WTC11 (cell line): ENCODE measurements at regions not wholly inside any gene's neighbourhood (a gene's known extent, or its start where the extent isn't known, plus 50 kb on each side); places are given as distances from the start of the nearest gene placed in this dataset.

Experiments used
- ATAC-seq: fragments of 200-7000 bp; cut with Tn5 transposase; 2 replicates; pipeline ENCODE4 v1.10.0; 2021; ENCODE audit warnings: mild to moderate bottlenecking, moderate library complexity
- CTCF ChIA-PET: fragments of 300-600 bp; sonication (Branson Sonifier 250); formaldehyde crosslinking; loops from one replicate; lab custom pipeline; 2021; ENCODE audit warnings: antibody characterized with exemption; lab: Charles Lee
- POLR2A ChIA-PET: fragments of 350-600 bp; sonication (Branson Sonifier 250); formaldehyde crosslinking; loops from one replicate; lab custom pipeline; 2021; ENCODE audit warnings: antibody characterized with exemption; lab: Charles Lee
- DNase-seq: peaks from one replicate; pipeline ENCODE4 v3.0.0; 2021; ENCODE audit warnings: low spot score
- H3K27ac Mint-ChIP-seq: 2 replicates; pipeline ENCODE4 v1.8.0; 2021; ENCODE audit warnings: mixed read lengths
- H3K27me3 Mint-ChIP-seq: 2 replicates; pipeline ENCODE4 v1.8.0; 2021; ENCODE audit warnings: low read depth, mild to moderate bottlenecking, moderate library complexity, mixed read lengths
- H3K36me3 Mint-ChIP-seq: 2 replicates; pipeline ENCODE4 v1.8.0; 2021; ENCODE audit warnings: mixed read lengths
- H3K4me1 Mint-ChIP-seq: 2 replicates; pipeline ENCODE4 v1.8.0; 2022; ENCODE audit warnings: mixed read lengths
- H3K4me3 Mint-ChIP-seq: 2 replicates; pipeline ENCODE4 v1.8.0; 2021; ENCODE audit warnings: mild to moderate bottlenecking, moderate library complexity, mixed read lengths
- H3K9me3 Mint-ChIP-seq: 2 replicates; pipeline ENCODE4 v1.8.0; 2021; ENCODE audit warnings: mixed read lengths
- ATF1 ChIP-seq: sonication (generic); formaldehyde crosslinking; IDR thresholded peaks from 2 replicates; pipeline ENCODE4 v1.8.1; 2023; ENCODE audit warnings: mild to moderate bottlenecking, moderate library complexity, missing genetic modification reagents
- E2F1 ChIP-seq: sonication (generic); formaldehyde crosslinking; IDR thresholded peaks from 2 replicates; pipeline ENCODE4 v1.8.0; 2022; ENCODE audit warnings: mild to moderate bottlenecking, missing genetic modification reagents
- E2F4 ChIP-seq: sonication (generic); formaldehyde crosslinking; IDR thresholded peaks from 2 replicates; pipeline ENCODE4 v1.8.1; 2022; ENCODE audit warnings: low read depth, mild to moderate bottlenecking, moderate library complexity, missing genetic modification reagents, borderline replicate concordance
- ESRRA ChIP-seq: sonication (generic); formaldehyde crosslinking; IDR thresholded peaks from 2 replicates; pipeline ENCODE4 v1.8.1; 2022; ENCODE audit warnings: mild to moderate bottlenecking, missing genetic modification reagents, borderline replicate concordance
- ETV6 ChIP-seq: sonication (generic); formaldehyde crosslinking; IDR thresholded peaks from 2 replicates; pipeline ENCODE4 v1.8.1; 2022; ENCODE audit warnings: mild to moderate bottlenecking, missing genetic modification reagents
- FOXJ3 ChIP-seq: sonication (generic); formaldehyde crosslinking; IDR thresholded peaks from 2 replicates; pipeline ENCODE4 v1.9.0; 2021; ENCODE audit warnings: missing genetic modification reagents, mild to moderate bottlenecking, borderline replicate concordance
- HMGA2 ChIP-seq: fragments of 250-450 bp; sonication (Bioruptor Pico); IDR thresholded peaks from 2 replicates; pipeline ENCODE4 v1.4.0; 2021; ENCODE audit warnings: mild to moderate bottlenecking, moderate library complexity
- JUN ChIP-seq: sonication (generic); formaldehyde crosslinking; IDR thresholded peaks from 2 replicates; pipeline ENCODE4 v1.8.0; 2023; ENCODE audit warnings: mild to moderate bottlenecking, missing genetic modification reagents
- MYBL2 ChIP-seq: sonication (generic); formaldehyde crosslinking; IDR thresholded peaks from 2 replicates; pipeline ENCODE4 v1.8.1; 2023; ENCODE audit warnings: mild to moderate bottlenecking, moderate library complexity, missing genetic modification reagents
- OVOL2 ChIP-seq: fragments of 250-450 bp; sonication (Bioruptor Pico); IDR thresholded peaks from 2 replicates; pipeline ENCODE4 v1.9.0; 2021; ENCODE audit warnings: mild to moderate bottlenecking, borderline replicate concordance
- PRRX2 ChIP-seq: fragments of 250-450 bp; sonication (Bioruptor Pico); IDR thresholded peaks from 2 replicates; pipeline ENCODE4 v1.8.0; 2021; ENCODE audit warnings: mild to moderate bottlenecking
- SMAD4 ChIP-seq: sonication (generic); formaldehyde crosslinking; IDR thresholded peaks from 2 replicates; pipeline ENCODE4 v1.8.0; 2022; ENCODE audit warnings: mild to moderate bottlenecking, missing genetic modification reagents
- TP53 ChIP-seq: sonication (generic); formaldehyde crosslinking; IDR thresholded peaks from 2 replicates; pipeline ENCODE4 v1.8.1; 2023; ENCODE audit warnings: mild to moderate bottlenecking, missing genetic modification reagents
- ZNF121 ChIP-seq: sonication (generic); formaldehyde crosslinking; IDR thresholded peaks from 2 replicates; pipeline ENCODE4 v1.8.0; 2023; ENCODE audit warnings: missing genetic modification reagents
- ZNF317 ChIP-seq: sonication (generic); formaldehyde crosslinking; IDR thresholded peaks from 2 replicates; pipeline ENCODE4 v1.8.1; 2023; ENCODE audit warnings: low read depth, mild to moderate bottlenecking, moderate library complexity, missing genetic modification reagents, borderline replicate concordance
- ZNF425 ChIP-seq: fragments of 250-450 bp; sonication (Bioruptor Pico); conservative IDR thresholded peaks from 2 replicates; pipeline ENCODE4 v1.9.0; 2021; ENCODE audit warnings: mild to moderate bottlenecking
- ZNF671 ChIP-seq: fragments of 250-450 bp; sonication (Bioruptor Pico); IDR thresholded peaks from 2 replicates; pipeline ENCODE4 v1.8.0; 2021; ENCODE audit warnings: mild to moderate bottlenecking
- TF ChIP-seq, protein P1 (sequence below): sonication (generic); formaldehyde crosslinking; IDR thresholded peaks from 2 replicates; pipeline ENCODE4 v1.8.0; 2022; ENCODE audit warnings: mild to moderate bottlenecking, missing genetic modification reagents
- TF ChIP-seq, protein P2 (sequence below): sonication (generic); formaldehyde crosslinking; IDR thresholded peaks from 2 replicates; pipeline ENCODE4 v1.8.0; 2023; ENCODE audit warnings: missing genetic modification reagents, mild to moderate bottlenecking, borderline replicate concordance
- TF ChIP-seq, protein P3 (sequence below): sonication (generic); formaldehyde crosslinking; IDR thresholded peaks from 2 replicates; pipeline ENCODE4 v1.8.1; 2023; ENCODE audit warnings: mild to moderate bottlenecking, missing genetic modification reagents, moderate library complexity
- TF ChIP-seq, protein P4 (sequence below): fragments of 250-450 bp; sonication (Bioruptor Pico); IDR thresholded peaks from 2 replicates; pipeline ENCODE4 v1.8.0; 2021; ENCODE audit warnings: mild to moderate bottlenecking

GRCh38 chr2:18724371-18725145 is 135.2 kb upstream of the NT5C1B start:
- no peak for TF ChIP-seq JUN (CRISPR knock-in tag)
- TF ChIP-seq ETV6 (CRISPR knock-in tag), result no peak
- TF ChIP-seq ZNF425 (CRISPR knock-in tag), result no peak
- TF ChIP-seq, protein P1, sequence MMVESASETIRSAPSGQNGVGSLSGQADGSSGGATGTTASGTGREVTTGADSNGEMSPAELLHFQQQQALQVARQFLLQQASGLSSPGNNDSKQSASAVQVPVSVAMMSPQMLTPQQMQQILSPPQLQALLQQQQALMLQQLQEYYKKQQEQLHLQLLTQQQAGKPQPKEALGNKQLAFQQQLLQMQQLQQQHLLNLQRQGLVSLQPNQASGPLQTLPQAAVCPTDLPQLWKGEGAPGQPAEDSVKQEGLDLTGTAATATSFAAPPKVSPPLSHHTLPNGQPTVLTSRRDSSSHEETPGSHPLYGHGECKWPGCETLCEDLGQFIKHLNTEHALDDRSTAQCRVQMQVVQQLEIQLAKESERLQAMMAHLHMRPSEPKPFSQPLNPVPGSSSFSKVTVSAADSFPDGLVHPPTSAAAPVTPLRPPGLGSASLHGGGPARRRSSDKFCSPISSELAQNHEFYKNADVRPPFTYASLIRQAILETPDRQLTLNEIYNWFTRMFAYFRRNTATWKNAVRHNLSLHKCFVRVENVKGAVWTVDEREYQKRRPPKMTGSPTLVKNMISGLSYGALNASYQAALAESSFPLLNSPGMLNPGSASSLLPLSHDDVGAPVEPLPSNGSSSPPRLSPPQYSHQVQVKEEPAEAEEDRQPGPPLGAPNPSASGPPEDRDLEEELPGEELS (CRISPR knock-in tag), result no peak
- TF ChIP-seq ZNF317 (CRISPR knock-in tag), result no peak
- TF ChIP-seq FOXJ3 (CRISPR knock-in tag), result no peak
- TF ChIP-seq SMAD4, result no peak
- TF ChIP-seq ZNF121 (CRISPR knock-in tag), result no peak
- TF ChIP-seq E2F4, result no peak
- TF ChIP-seq, protein P2, sequence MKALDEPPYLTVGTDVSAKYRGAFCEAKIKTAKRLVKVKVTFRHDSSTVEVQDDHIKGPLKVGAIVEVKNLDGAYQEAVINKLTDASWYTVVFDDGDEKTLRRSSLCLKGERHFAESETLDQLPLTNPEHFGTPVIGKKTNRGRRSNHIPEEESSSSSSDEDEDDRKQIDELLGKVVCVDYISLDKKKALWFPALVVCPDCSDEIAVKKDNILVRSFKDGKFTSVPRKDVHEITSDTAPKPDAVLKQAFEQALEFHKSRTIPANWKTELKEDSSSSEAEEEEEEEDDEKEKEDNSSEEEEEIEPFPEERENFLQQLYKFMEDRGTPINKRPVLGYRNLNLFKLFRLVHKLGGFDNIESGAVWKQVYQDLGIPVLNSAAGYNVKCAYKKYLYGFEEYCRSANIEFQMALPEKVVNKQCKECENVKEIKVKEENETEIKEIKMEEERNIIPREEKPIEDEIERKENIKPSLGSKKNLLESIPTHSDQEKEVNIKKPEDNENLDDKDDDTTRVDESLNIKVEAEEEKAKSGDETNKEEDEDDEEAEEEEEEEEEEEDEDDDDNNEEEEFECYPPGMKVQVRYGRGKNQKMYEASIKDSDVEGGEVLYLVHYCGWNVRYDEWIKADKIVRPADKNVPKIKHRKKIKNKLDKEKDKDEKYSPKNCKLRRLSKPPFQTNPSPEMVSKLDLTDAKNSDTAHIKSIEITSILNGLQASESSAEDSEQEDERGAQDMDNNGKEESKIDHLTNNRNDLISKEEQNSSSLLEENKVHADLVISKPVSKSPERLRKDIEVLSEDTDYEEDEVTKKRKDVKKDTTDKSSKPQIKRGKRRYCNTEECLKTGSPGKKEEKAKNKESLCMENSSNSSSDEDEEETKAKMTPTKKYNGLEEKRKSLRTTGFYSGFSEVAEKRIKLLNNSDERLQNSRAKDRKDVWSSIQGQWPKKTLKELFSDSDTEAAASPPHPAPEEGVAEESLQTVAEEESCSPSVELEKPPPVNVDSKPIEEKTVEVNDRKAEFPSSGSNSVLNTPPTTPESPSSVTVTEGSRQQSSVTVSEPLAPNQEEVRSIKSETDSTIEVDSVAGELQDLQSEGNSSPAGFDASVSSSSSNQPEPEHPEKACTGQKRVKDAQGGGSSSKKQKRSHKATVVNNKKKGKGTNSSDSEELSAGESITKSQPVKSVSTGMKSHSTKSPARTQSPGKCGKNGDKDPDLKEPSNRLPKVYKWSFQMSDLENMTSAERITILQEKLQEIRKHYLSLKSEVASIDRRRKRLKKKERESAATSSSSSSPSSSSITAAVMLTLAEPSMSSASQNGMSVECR (CRISPR knock-in tag), result no peak
- no peak for TF ChIP-seq PRRX2 (CRISPR knock-in tag)
- TF ChIP-seq ATF1, result no peak
- TF ChIP-seq HMGA2 (CRISPR knock-in tag), result no peak
- no peak for TF ChIP-seq TP53 (CRISPR knock-in tag)
- TF ChIP-seq, protein P3, sequence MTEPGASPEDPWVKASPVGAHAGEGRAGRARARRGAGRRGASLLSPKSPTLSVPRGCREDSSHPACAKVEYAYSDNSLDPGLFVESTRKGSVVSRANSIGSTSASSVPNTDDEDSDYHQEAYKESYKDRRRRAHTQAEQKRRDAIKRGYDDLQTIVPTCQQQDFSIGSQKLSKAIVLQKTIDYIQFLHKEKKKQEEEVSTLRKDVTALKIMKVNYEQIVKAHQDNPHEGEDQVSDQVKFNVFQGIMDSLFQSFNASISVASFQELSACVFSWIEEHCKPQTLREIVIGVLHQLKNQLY (CRISPR knock-in tag), result no peak
- ChIA-PET CTCF (no interaction called here), POLR2A (no interaction called here)
- Mint-ChIP-seq H3K27ac (no peak overlapping the region), H3K4me3 (no peak overlapping the region), H3K36me3 (no peaks in the 10 kb centered on the region), H3K4me1 (no peaks in the 10 kb centered on the region), H3K27me3 (no peaks in the 10 kb centered on the region), H3K9me3 (no peaks in the 10 kb centered on the region)
- no peak for ATAC-seq
- no peak for DNase-seq

DNA sequence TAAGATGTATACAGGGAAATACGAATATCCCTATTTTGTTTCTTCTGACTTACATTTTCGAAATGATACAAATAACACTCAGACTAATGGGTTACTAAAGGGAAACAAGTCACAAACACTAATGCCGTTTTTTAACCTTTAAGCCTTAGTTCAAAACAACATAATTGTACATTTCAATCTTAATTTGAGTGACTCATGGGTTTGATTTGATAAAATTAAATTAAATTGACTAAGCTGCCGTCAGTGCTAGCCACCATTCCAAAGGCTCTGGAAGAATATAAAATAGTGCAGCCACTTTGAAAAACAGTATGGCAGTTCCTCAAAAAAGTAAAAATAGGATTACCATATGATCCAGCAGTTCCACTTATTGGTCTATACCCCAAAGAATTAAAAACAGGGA is 133.8 kb upstream of the NT5C1B start:
- H3K4me3 Mint-ChIP-seq, result no peak overlapping the region
- ATAC-seq (no peak), DNase-seq (no peak)
- no peak overlapping the region for H3K27ac Mint-ChIP-seq
- no peaks in the 10 kb centered on the region for H3K36me3 Mint-ChIP-seq
- no peaks in the 10 kb centered on the region for H3K27me3 Mint-ChIP-seq
- CTCF ChIA-PET, result no interaction called here
- POLR2A ChIA-PET, result no interaction called here
- H3K4me1 Mint-ChIP-seq, result no peaks in the 10 kb centered on the region
- no peaks in the 10 kb centered on the region for H3K9me3 Mint-ChIP-seq
- TF ChIP-seq OVOL2 (CRISPR knock-in tag) (no peak), ZNF671 (CRISPR knock-in tag) (no peak), E2F1 (CRISPR knock-in tag) (no peak), MYBL2 (CRISPR knock-in tag) (no peak), TP53 (CRISPR knock-in tag) (no peak), E2F4 (no peak), ESRRA (CRISPR knock-in tag) (no peak)
- TF ChIP-seq, protein P4, sequence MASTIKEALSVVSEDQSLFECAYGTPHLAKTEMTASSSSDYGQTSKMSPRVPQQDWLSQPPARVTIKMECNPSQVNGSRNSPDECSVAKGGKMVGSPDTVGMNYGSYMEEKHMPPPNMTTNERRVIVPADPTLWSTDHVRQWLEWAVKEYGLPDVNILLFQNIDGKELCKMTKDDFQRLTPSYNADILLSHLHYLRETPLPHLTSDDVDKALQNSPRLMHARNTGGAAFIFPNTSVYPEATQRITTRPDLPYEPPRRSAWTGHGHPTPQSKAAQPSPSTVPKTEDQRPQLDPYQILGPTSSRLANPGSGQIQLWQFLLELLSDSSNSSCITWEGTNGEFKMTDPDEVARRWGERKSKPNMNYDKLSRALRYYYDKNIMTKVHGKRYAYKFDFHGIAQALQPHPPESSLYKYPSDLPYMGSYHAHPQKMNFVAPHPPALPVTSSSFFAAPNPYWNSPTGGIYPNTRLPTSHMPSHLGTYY (CRISPR knock-in tag), result no peak
